ENCODE measurements at regions not wholly inside any gene's neighbourhood (a gene's known extent, or its start where the extent isn't known, plus 50 kb on each side); places are given as distances from the start of the nearest gene placed in this dataset.

DNA sequence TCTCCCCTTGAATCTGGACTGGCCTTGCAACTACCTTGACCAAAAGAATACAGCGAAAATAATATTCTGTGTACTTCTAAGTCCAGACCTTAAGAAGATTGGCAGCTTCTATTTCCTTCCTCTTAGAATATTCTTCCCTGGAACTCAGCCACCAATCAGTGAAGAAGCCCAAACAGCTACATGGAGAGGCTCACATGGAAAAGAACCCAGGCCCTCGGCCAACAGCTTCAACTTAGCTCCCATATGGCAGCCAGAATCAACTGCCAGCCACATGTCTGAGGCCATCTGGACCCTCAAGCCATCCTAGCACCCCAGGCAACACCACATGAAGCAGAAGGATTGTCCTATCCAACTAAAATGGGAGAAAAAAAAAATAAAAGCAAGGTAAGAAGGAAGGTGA is 178.8 kb downstream of the IBTK start:
- DNase-seq = no peak

DNA sequence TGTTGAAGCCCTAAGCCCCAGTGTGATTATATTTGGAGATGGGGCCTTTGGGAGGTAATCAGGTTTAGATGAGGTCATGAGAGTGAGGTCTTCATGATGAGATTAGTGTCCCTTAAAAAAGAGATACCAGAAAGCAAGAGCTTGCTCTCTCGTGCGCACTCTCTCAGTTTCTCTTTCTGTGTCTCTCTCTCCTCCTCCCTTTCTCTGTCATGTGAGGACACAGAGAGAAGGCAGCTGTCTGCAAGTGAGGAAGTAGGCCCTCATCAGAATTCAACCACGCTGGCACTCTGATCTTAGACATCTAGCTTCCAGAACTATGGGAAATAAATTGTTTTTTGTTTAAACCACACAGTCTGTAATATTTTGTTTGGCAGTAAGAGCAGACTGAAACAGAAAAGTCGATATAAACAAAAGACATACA is 180.5 kb downstream of the IBTK start:
- no peak for DNase-seq

DNA sequence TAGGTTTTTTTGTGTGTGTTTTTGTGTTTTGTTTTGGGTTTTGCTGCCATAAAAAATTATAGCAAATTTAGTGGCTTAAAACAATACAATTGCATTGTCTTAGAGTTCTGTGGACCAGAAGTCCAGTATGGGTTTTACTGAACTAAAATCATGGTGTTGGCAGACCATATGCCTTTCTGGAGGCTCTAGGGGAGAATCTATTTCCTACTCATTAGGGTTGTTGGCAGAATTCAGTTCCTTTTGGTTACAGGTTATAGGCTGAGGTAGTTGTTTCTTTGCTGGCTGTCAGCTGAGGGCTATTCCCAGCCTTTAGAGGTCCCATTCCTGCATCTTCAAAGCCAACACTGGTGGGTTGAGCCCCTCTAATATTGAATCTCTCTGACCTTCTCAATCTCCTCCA is 181.3 kb downstream of the IBTK start:
- DNase-seq = no peak

DNA sequence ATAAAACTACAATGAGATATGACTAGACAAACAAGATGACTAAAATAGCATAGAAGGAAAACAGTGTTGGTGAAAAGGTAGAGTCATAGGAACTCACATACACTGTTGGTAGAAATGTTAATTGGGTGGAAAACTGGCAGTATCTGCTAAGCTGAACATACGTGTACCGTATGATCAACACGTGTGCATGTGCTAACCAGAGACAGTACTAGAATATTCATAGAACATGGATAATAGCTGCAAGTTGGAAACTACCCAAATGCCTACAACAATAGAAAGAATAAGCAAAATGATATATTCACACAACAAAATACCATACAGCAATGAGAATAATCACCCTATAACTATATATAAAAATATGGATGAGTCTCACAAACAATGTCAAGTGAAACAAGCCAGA is 184.0 kb downstream of the IBTK start:
- no peak for DNase-seq

DNA sequence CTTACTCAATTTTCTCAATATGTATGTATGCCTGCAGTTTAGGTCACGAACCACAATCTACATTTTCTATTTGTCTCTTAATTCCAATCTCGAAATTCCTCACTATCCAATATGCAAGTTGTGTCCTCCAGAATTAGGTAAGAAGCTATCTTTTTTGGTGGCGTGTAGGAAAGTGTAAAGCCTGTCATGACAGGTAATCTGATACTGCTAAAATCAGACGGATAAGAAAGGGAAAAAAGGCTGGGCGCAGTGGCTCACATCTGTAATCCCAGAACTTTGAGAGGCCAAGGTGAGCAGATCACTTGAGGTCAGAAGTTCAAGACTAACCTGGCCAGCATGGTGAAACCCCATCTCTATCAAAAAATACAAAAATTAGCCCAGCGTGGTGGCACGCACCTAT is 185.3 kb downstream of the IBTK start:
- DNase-seq = no peak

DNA sequence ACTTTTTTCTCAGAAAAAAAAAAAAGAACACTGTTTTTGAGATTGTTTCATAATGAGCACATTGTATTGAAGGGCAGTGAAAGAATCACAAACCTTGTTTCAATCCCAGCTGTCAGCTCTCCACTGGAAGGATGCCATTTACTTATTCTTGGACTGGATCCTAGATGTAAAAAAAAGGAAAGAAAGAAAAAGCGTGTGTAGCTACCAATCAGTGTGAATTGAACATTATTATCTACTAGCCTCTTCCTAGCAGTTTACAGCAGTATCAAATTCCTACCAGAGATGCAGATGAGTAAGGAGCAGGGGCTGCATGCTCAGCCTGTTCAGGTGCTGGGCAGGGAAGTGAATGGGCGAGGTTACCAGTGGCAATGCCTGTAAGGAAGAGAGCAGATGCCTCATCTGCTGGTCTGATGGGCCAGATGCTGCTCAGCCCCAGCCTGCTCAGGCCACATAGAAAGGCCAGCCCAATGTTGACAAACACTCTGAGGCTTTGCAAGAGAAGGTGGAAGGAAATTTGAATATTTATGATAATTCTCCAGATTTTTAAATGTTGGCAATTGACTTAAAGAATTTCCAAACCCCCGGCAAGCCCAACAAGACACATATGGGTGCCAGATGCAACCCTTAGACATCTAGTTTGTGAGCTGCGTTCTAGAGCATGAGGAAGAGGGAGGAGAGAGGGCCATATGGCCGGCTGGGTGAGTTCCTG is 189.5 kb downstream of the IBTK start:
- DNase-seq = no peak

DNA sequence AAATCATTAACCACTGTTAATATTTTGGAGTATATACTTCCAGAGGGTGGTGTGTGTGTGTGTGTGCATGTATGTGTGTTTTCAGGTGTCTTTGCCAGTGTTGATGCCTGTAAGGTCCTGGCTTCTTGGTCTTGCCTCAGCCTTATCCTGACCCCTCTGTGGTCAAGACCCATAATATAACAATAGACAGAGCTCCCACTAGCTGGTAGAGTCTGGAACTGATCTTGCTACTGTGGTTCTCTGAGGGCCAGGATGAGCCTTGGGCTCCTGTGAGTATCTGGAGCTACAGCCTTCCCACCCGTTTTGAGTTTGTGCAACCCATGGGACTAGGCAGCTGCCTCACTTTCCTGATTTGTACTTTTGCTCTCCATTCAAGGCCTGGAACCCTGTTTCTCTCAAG is 191.0 kb downstream of the IBTK start:
- no peak for DNase-seq

DNA sequence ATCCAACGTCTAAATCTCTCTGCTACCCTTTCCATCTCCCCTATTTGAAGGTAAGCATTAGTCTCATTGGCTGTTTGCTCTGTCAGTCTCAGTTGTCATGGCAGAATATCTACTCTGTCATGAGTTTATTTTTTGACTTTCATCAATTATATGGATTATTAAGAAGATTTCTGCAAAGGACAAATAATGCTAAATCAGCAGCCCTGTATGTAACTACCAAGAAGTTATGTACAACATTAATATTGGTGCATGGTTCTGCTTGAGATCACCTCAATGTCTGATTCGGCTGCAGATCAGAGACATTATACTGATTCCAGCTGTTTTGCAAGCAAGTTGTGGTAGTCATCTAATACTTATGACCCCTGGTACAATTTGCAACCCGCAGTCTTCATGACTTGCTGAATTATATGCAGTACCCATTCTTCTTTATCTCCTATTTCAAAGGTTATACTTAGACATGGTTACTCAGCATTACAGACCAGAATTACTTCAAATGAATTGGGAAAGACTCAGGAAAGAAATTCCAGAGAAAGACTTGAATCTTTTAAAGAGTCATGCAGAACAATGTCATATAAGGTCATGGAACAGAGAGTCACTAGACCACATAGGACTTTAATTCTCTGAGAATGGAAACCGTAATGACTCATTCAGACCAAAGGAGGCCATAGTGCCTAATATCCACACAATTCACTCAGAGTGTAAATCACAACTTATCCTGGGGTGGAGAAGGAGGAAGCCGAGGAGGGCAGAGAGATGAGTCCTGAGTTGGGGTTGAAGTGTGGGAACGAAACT is 201.4 kb downstream of the IBTK start:
- DNase-seq = no peak

DNA sequence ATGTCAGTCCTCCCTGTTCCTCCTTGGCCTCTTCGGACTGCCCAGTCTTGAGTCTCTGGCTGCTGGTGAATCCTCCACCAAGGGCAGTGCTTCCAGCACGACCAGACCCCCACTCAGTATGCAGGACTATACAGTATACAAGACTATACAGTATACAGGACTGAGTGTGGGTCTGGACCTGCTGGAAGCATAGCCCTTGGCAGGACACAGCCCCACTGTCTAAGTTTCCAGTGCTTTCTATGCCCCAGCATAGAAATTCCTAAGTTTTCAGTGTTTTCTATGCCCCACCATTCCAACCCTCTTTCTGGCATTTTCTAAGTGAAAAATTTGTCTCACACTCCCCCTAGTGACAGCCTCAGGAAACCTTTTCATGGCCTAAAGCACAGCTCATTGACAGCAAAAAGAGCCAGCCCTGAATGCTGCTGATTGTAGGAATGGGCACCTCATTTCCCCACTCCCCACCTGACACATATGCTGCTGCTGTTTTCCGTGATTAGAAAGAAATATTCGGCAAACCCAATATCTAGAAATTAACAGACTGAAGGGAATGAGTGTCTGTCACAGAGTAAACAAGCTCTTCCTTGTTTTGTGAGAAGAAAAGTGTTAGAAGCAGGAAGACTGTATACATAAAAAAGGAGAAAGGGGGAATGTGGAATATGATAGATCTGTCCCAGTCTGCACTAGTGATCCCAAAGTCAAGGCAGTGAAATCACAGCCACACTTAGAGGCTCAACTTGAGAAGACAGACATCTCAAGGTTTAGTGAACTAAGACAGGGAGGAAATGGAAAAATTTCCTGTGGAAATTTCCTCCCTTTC is 206.9 kb downstream of the IBTK start:
- DNase-seq = no peak

DNA sequence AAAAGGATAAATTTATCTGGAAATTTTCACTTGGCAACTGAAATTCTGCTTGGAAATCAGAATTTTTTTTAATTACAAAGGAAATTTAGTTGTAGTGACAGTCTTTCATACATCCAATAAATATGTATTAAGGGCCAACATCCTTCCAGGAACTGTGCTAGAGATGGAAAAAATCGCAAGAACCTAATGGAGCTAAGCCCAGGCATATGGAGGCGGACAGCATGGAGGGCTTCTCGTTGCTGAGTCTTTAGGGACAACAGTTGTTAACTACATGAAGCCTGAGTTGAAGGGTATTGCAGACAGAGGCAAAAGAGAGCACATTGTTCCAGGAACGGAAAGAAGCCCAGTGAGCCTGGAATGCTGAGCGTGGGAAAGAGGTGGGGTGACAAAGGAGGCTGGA is 208.9 kb downstream of the IBTK start:
- DNase-seq = no peak

DNA sequence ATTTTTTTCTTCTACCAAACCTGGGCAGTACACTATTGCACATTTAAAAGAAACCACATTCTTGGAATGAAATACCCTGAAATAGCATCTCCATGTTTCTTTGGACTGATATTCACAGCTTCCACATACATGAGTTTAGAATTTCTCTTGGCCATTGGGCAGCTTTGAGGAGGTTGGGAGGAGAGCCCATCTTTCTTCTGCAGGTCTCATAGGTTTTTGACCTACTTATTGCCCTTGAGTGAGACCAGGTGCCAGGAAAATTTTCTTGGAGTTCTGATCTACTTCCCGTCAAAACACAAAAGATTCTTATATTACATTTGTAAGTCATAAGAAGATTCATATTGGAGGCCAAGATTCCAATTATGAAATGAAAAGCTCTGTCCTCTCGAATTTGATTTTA is 212.0 kb downstream of the IBTK start:
- DNase-seq = no peak

DNA sequence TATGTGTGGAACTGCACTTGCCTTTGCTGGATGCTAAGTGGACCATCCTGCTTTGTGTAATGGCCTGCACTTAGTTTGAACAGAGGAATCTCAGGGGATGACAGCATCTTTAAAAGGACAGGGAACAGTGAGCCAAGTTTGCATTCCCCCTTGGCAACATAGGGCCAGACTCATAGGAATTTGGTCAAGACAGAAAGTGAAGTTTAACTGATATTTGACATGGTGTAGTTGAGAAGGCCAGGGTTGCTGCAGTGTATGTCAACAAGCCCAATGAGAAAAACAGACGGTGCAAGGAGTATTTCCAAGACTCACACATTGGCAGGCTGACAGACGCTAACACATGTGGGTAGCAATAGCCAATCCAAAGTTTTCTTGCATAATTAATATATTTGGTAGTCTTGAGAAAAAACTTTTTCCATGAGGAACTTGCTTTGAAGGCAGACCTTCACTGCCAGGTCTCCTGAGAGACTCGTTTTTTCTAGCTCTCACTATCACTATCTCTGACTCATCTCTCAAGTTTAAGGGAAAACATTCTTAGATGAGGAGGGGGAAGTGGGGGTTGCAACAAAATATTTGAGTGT is 213.8 kb downstream of the IBTK start:
- DNase-seq = no peak

DNA sequence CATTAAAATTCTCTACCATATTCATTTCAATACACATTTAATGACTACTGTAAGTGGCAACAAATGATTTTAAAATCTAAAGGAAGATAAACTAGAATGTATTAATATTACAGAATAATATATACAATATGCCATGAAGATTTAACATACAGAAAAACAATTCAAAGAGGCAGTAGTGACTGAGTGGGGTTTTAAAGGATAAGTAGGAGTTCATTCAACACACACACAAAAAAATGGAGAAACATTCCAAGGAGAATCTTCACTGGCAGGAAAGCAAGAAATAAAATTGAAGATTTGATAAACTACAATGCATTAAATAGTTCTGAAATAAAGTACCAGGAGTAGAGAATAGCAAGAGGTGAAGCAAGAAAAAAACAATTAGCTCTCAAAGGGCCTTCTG is 215.1 kb downstream of the IBTK start:
- no peak for DNase-seq

DNA sequence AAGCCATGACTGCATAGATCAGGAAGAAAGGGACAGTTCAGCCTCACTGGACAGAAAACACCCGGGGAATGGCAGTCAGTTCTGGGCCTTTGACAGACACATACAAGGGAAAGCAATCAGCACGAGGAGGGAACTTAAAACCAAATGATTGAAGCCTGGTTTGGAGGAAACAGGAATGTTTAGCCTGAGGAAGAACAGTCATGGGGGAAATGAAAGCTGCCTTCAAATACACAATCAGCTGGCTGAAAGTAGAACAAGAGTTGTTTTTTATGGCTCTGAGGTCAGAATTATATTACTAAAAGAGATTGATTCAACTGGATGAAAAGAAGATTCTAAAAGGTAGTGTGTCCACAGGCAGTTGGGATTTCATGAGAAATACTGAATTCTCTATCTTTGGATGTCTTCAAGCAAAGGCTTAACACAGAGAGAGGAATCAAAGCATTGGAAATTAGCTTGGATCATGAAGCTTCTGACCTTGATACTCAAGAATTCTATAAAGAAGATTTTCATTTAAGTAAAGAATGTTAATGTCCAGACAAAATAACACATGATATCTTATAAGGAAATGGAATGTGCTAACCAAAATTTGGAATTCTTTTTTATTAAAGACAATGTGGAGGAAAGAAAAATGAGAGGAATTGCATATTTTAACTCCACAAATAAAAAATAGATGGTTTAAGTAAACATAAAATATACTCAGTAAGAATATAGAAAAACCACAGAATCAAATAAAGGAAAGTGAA is 216.6 kb downstream of the IBTK start:
- no peak for DNase-seq

DNA sequence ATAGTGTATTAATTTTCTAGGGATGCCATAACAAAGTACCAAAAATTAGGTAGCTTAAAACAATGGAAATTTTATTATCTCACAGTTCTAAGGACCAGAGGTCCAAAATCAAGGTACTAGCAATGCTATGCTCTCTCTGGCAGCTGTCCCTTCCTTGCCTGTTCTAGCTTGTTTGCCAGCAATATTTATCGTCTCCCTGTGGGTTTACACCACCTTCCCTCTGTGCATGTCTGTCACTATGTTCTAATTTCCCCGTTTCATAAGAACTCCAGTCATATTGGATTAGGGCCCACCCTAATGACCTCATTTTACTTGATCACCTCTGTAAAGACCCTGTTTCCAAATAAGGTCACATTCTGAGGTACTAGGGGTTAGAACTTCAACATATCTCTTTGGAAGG is 217.2 kb downstream of the IBTK start:
- no peak for DNase-seq

DNA sequence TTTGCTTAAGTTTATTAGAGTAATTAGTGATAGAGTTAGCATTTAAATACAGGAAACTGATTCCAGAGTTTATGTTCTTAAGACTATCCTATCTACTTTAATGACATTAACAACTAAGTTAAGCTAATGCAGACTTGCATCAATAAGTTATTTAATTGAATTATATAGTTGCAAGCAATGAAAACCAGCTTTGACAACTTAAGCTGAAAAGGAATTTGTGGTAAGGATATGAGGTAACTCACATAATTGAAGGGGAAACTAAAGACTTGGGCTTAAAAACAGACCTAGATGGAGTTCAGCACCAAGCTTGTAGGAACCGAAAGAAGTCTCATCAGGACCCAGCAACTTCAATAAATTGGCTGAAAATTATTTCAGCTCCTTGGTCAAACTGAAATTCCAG is 222.3 kb downstream of the IBTK start:
- no peak for DNase-seq

DNA sequence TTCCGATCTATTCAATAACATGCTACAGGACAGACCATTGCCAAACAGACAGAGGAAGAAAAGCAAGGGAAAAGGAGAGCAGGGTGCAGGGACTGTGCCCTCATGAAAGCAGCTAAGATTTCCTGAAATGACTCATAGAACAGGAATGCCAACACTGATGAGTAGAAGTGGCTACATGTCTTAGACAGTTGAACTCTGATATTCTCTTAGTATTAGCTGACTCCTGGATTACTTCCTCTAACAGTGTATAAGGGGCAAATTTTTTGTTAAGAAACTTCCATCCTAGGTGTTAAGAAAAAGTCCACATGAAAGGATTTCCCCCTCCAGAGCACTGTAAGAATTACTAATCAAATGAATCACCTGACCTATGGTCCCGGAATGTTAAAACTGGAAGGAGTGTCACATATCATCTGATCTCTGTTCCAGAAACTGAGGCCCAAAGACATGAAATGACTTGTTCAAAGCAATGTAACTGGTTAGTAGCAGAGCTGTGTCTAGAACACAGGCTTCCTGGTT is 224.9 kb downstream of the IBTK start:
- no peak for DNase-seq

DNA sequence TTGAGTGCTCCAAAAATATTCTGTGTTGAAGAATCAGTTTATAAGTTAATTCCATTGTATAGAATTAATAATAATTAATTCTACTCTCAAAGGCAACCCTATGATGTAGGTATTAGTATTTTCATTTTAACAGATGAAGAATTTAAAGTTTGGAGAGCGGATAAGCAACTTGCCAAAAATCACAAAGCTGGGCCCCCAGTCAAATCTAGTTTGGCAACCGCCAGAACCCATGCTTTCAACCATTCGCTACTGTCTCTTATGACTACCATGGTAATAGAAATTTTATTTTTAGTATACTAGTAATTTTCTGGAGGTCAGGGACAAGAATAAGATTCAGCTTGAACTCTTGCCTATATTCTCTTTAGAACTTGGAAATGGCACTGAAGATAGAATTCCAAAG is 229.8 kb downstream of the IBTK start:
- DNase-seq = no peak

DNA sequence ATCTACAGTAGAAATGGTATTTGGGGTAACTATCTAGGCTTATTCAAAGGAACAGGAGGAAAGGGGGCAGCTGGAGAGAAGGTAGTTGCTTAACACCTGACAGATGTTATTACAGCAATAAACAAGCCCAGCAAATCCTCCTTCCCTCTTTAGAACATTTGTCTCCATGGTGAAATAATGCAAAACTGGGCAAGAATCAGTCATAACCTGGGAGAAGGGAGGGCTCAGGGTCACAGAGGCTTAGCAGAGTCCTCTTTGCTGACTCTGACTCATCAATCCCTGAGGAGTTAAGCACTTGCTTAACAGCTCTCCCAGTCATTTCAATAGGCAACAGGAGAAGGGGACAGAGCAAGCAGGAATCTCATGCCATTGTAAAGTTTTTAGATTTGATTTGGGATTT is 230.3 kb downstream of the IBTK start:
- peak; percentile 65 for DNase-seq

DNA sequence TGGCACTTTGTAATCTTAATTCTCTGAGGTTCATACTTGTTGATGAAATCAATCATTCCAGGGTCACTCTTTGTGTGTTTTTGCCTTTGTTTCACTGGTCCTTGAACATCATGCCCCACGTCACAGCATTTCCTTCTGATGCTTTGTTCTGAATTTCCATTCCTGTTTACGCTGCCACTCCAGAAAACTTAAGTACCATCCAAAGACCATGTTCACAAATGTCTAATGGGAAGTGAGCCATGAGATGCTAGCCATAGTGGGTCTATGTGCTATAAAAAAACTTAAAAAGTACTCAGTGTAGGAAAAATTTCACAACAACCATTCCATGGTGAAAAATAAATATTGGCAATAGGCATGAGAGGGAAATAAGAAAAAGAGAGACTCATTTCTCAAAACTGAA is 232.0 kb downstream of the IBTK start:
- no peak for DNase-seq

DNA sequence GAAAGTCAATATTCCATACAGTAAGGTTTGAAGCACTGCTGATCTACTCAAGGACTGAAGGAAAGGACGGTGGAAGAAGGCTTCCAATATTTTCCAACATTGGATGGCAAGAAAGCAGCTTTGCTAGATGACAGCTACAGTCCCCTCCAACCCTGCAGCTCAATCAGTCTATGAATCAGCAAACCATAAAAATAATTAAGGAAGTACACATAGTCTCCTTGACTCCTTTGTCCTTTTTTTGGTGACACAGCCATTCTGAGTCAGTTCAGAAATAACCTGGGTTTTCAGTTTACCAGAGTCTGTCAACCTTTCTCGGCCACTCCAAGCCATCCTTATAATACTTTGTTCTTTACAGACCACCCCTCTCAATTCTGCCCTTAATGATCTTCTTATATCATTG is 232.5 kb downstream of the IBTK start:
- DNase-seq = no peak
